Panc1 (cell line): ENCODE measurements at regions not wholly inside any gene's neighbourhood (a gene's known extent, or its start where the extent isn't known, plus 50 kb on each side); places are given as distances from the start of the nearest gene placed in this dataset.

ENCODE experiments used
- ATAC-seq: fragments of 200-7000 bp; cut with Tn5 transposase; 2 replicates; pipeline ENCODE4 v1.9.1; 2020; ENCODE audit warnings: mild to moderate bottlenecking, moderate library complexity
- BruUV-seq: library from RNA; stranded (reverse); fragments of 400-500 nt; replicated peaks from 2 replicates; lab custom pipeline; 2021; lab: Mats Ljungman, UMichigan
- CTCF ChIA-PET: fragments of 300-600 bp; sonication (Branson Sonifier 250); formaldehyde crosslinking; loops from one replicate; lab custom pipeline; 2022; ENCODE audit warnings: antibody characterized with exemption; lab: Charles Lee
- POLR2A ChIA-PET: fragments of 300-600 bp; sonication (Branson Sonifier 250); formaldehyde crosslinking; loops from one replicate; lab custom pipeline; 2022; ENCODE audit warnings: antibody characterized with exemption; lab: Charles Lee
- DNase-seq: peaks from one replicate; pipeline ENCODE4 v3.0.0-alpha.2; 2010; ENCODE audit warnings: low read depth, low spot score
- H3K27ac ChIP-seq: 2 replicates; pipeline ENCODE4 v1.5.1; 2011; ENCODE audit warnings: mild to moderate bottlenecking, low read length, inconsistent platforms
- H3K27me3 ChIP-seq: fragments of 200-500 bp; sonication (Bioruptor generic); 2 replicates; pipeline ENCODE4 v1.6.0; 2014; ENCODE audit warnings: low read length, inconsistent platforms; ENCODE audit not compliant: control insufficient read depth, insufficient read depth
- H3K36me3 ChIP-seq: fragments of 200-500 bp; sonication (Bioruptor generic); 2 replicates; pipeline ENCODE4 v1.5.1; 2014; ENCODE audit warnings: inconsistent platforms, mild to moderate bottlenecking, low read length, moderate library complexity; ENCODE audit not compliant: control insufficient read depth, insufficient read depth
- H3K4me1 ChIP-seq: 2 replicates; pipeline ENCODE4 v1.5.1; 2011; ENCODE audit warnings: inconsistent platforms, mild to moderate bottlenecking, low read length, moderate library complexity; ENCODE audit not compliant: control insufficient read depth, insufficient read depth
- H3K4me3 ChIP-seq, 2 experiments: 2 replicates each; pipeline ENCODE4 v1.5.1; 2011 to 2012; ENCODE audit warnings: low read depth in 2 of 2, low read length in 2 of 2, mild to moderate bottlenecking in 2 of 2, inconsistent platforms in 1 of 2, moderate library complexity in 1 of 2
- H3K9me3 ChIP-seq: fragments of 200-500 bp; sonication (Bioruptor generic); 2 replicates; pipeline ENCODE4 v1.5.1; 2014; ENCODE audit warnings: low read depth, mild to moderate bottlenecking, inconsistent platforms, low read length, moderate library complexity; ENCODE audit not compliant: control insufficient read depth, insufficient read depth
- CTCF ChIP-seq: fragments of 450-650 bp; IDR thresholded peaks from 2 replicates; pipeline ENCODE4 v1.5.1; 2017; ENCODE audit warnings: mild to moderate bottlenecking
- POLR2AphosphoS5 ChIP-seq: IDR thresholded peaks from 2 replicates; pipeline ENCODE4 v1.6.1; 2012; ENCODE audit warnings: mild to moderate bottlenecking, low read depth, low read length, moderate library complexity
- REST ChIP-seq, 2 experiments: IDR thresholded peaks; 2 replicates each; pipeline ENCODE4 v1.6.1; 2011 to 2012; ENCODE audit warnings: low read depth in 2 of 2, control low read depth in 1 of 2, low read length in 1 of 2, mild to moderate bottlenecking in 1 of 2, moderate library complexity in 1 of 2; ENCODE audit not compliant: insufficient read depth in 1 of 2
- SIN3A ChIP-seq: IDR thresholded peaks from 2 replicates; pipeline ENCODE4 v1.6.1; 2012; ENCODE audit warnings: low read depth, mild to moderate bottlenecking, low read length, moderate library complexity, borderline replicate concordance; ENCODE audit not compliant: insufficient read depth
- TCF7L2 ChIP-seq: IDR thresholded peaks from 2 replicates; pipeline ENCODE4 v1.6.1; 2011; ENCODE audit warnings: mild to moderate bottlenecking, low read depth, low read length, inconsistent platforms
- in situ Hi-C: cut with HindIII; loops from 2 replicates; pipeline ENCODE4 v1.10.0; 2016; ENCODE audit warnings: low sequenced_read_pairs, low pct_unique_long_range_greater_than_20kb
- intact Hi-C: fragments of 100-400 bp; cut with micrococcal nuclease; formaldehyde crosslinking; loops from one replicate; pipeline ENCODE4 v1.10.0; 2022; ENCODE audit not compliant: unreplicated experiment

- ChIA-PET CTCF (no interaction called here), POLR2A (no interaction called here)
- BruUV-seq = no TSS peak
- Histone ChIP-seq H3K27me3 (no peaks in the 10 kb centered on the region), H3K4me3 (no peak overlapping the region), H3K4me1 (no peaks in the 10 kb centered on the region), H3K36me3 (no peaks in the 10 kb centered on the region), H3K9me3 (no peaks in the 10 kb centered on the region), H3K27ac (no peak overlapping the region)
- in situ Hi-C loops = no loop called here
- intact Hi-C loops = no loop called here
- ATAC-seq (no peak), DNase-seq (no peak)
- no peak for TF ChIP-seq TCF7L2
- TF ChIP-seq SIN3A = no peak
- TF ChIP-seq POLR2AphosphoS5 = no peak
- no peak for TF ChIP-seq CTCF
- TF ChIP-seq REST (IDR thresholded peaks at IDR 0.05; ENCODE audit: insufficient read depth in 1 of 2, low read depth in 2 of 2, low read length in 1 of 2) = no peak
Measured at GRCh38 chr12:83250866-83251265, 564.2 kb downstream of the TMTC2 start.

GRCh38 chr12:83245156-83245555, 558.5 kb downstream of the TMTC2 start:
- POLR2A ChIA-PET = no interaction called here
- H3K36me3 ChIP-seq = no peaks in the 10 kb centered on the region
- H3K4me3 ChIP-seq = no peak overlapping the region
- in situ Hi-C loops = no loop called here
- intact Hi-C loops = no loop called here
- TF ChIP-seq CTCF (no peak), POLR2AphosphoS5 (no peak), REST (IDR thresholded peaks at IDR 0.05; ENCODE audit: insufficient read depth in 1 of 2, low read depth in 2 of 2, low read length in 1 of 2) (no peak), TCF7L2 (no peak), SIN3A (no peak)
- no peak for DNase-seq
- no peaks in the 10 kb centered on the region for H3K4me1 ChIP-seq
- no peaks in the 10 kb centered on the region for H3K9me3 ChIP-seq
- no peak overlapping the region for H3K27ac ChIP-seq
- CTCF ChIA-PET = no interaction called here
- no peaks in the 10 kb centered on the region for H3K27me3 ChIP-seq
- no TSS peak for BruUV-seq
- ATAC-seq = no peak
